ENCODE measurements at regions not wholly inside any gene's neighbourhood (a gene's known extent, or its start where the extent isn't known, plus 50 kb on each side); places are given as distances from the start of the nearest gene placed in this dataset.

DNA sequence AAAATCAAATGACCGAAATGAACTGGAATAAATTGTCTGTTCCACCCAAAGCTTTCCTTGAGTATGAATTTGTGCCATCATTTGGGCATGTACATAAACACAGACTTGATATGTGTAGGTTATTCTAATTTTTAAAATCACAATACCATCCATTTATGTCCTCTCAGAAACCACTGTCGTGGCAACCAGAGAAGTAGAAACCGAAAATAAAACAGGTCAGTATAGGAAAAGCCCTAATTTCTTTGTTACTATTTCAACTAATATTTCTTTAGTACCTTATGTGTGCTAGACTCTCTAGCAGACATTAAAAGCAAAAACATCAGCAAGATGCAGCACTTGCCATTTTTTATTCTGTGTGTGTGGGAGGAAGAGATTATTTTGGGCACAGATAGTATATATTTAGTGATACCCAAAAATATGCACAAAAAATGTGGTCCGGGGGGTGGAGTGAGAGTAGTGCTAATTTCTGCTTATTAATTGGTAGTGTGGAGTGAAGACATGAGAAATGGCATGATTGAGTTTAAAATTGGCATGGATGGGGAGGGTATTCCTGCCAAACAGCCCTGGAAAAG lies 130.8 kb upstream of the CNTN1 start:
- Mint-ChIP-seq H3K4me1 (no peaks in the 10 kb centered on the region), H3K9me3 (no peaks in the 10 kb centered on the region), H3K27ac (no peak overlapping the region), H3K4me3 (no peak overlapping the region), H3K36me3 (no peaks in the 10 kb centered on the region), H3K27me3 (ENCODE audit: insufficient read depth, low read depth) (no peaks in the 10 kb centered on the region)
- H3K79me2 ChIP-seq (ENCODE audit: low read depth), result no peaks in the 10 kb centered on the region
- DNase-seq (ENCODE audit: low spot score), result no peak
- no peaks in the 10 kb centered on the region for H3F3A ChIP-seq (ENCODE audit: low read depth)
- no peaks in the 10 kb centered on the region for H3K36me3 ChIP-seq
- no peak overlapping the region for H2AFZ ChIP-seq (replicated peaks)
- H3K9ac ChIP-seq, result no peak overlapping the region
- H3K27ac ChIP-seq, result no peak overlapping the region
- H3K4me1 ChIP-seq, result no peaks in the 10 kb centered on the region
- H3K4me2 ChIP-seq, result no peak overlapping the region
- no peaks in the 10 kb centered on the region for H3K27me3 ChIP-seq
- no peaks in the 10 kb centered on the region for H4K20me1 ChIP-seq (ENCODE audit: low read depth)
- no peak overlapping the region for H3K4me3 ChIP-seq
- no peak for TF ChIP-seq EZH2 (IDR thresholded peaks at IDR 0.05)
- TF ChIP-seq, protein P1, sequence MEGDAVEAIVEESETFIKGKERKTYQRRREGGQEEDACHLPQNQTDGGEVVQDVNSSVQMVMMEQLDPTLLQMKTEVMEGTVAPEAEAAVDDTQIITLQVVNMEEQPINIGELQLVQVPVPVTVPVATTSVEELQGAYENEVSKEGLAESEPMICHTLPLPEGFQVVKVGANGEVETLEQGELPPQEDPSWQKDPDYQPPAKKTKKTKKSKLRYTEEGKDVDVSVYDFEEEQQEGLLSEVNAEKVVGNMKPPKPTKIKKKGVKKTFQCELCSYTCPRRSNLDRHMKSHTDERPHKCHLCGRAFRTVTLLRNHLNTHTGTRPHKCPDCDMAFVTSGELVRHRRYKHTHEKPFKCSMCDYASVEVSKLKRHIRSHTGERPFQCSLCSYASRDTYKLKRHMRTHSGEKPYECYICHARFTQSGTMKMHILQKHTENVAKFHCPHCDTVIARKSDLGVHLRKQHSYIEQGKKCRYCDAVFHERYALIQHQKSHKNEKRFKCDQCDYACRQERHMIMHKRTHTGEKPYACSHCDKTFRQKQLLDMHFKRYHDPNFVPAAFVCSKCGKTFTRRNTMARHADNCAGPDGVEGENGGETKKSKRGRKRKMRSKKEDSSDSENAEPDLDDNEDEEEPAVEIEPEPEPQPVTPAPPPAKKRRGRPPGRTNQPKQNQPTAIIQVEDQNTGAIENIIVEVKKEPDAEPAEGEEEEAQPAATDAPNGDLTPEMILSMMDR (IDR thresholded peaks at IDR 0.05), result no peak
- TF ChIP-seq EZH2phosphoT487 (IDR thresholded peaks at IDR 0.05), result no peak
- H3K9me3 ChIP-seq (ENCODE audit: low read depth), result no peaks in the 10 kb centered on the region

DNA sequence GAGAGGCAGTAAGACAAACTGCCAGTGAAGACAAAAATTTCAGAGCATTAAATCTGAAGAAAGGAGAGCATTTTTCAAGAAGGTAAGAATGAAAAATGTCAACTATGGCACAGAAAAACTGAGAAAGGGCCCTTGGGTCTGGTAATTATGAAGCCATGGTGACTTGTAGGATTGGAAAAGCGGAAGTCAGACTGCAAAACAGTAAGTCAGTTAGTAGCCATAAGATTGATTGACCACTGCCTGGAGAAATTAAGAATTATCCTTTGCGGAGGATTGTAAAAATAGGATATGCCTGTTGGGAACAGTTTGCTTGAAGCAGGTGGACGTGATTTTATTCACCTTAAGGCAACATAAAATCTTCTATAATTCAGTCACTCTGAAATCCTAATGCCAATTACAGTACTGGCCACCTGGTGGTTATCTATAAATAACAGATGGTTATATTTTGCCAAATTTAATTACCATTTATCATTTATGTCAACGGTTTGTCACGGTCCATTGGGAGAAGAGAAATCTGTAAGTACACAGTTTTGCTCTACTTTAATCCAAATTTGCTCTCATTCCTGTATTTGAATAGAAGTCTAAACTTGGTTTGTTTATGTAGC lies 127.1 kb upstream of the CNTN1 start:
- Histone ChIP-seq H3K9ac (no peak overlapping the region), H2AFZ (replicated peaks) (no peak overlapping the region), H3K79me2 (ENCODE audit: low read depth) (no peaks in the 10 kb centered on the region), H3K4me1 (no peaks in the 10 kb centered on the region), H3K27me3 (no peaks in the 10 kb centered on the region), H4K20me1 (ENCODE audit: low read depth) (no peaks in the 10 kb centered on the region), H3K36me3 (no peaks in the 10 kb centered on the region), H3K27ac (no peak overlapping the region), H3K4me3 (no peak overlapping the region), H3K4me2 (no peak overlapping the region), H3K9me3 (ENCODE audit: low read depth) (no peaks in the 10 kb centered on the region), H3F3A (ENCODE audit: low read depth) (no peaks in the 10 kb centered on the region)
- H3K27me3 Mint-ChIP-seq (ENCODE audit: insufficient read depth, low read depth), result no peaks in the 10 kb centered on the region
- no peak overlapping the region for H3K4me3 Mint-ChIP-seq
- H3K27ac Mint-ChIP-seq, result no peak overlapping the region
- TF ChIP-seq, protein P1 (IDR thresholded peaks at IDR 0.05), result no peak
- TF ChIP-seq EZH2phosphoT487 (IDR thresholded peaks at IDR 0.05) (no peak), EZH2 (IDR thresholded peaks at IDR 0.05) (no peak)
- DNase-seq (ENCODE audit: low spot score), result no peak
- H3K36me3 Mint-ChIP-seq, result no peaks in the 10 kb centered on the region
- H3K9me3 Mint-ChIP-seq, result no peaks in the 10 kb centered on the region
- H3K4me1 Mint-ChIP-seq, result no peaks in the 10 kb centered on the region

DNA sequence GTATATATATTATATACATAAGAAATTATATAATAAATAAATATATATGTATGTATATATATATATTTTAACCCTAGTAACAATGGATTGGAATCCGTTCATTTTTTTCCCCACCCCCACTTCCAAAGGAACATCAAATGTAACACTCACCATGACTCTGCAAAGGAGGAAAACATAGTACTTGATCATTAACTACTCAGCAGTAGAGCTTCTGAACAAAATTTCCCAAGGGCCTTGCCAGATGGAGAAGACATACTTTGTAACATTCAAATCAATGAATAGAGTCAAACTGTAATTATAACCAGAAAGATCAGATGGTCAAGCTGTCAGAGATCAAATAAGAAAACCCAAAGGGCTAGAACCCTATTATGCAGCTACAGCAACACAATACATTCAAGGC lies 126.0 kb upstream of the CNTN1 start:
- Mint-ChIP-seq H3K4me3 (no peak overlapping the region), H3K36me3 (no peaks in the 10 kb centered on the region), H3K9me3 (no peaks in the 10 kb centered on the region), H3K27me3 (ENCODE audit: insufficient read depth, low read depth) (no peaks in the 10 kb centered on the region), H3K27ac (no peak overlapping the region), H3K4me1 (no peaks in the 10 kb centered on the region)
- H3F3A ChIP-seq (ENCODE audit: low read depth), result no peaks in the 10 kb centered on the region
- no peaks in the 10 kb centered on the region for H4K20me1 ChIP-seq (ENCODE audit: low read depth)
- TF ChIP-seq, protein P1 (IDR thresholded peaks at IDR 0.05), result no peak
- TF ChIP-seq EZH2phosphoT487 (IDR thresholded peaks at IDR 0.05) (no peak), EZH2 (IDR thresholded peaks at IDR 0.05) (no peak)
- no peak overlapping the region for H2AFZ ChIP-seq (replicated peaks)
- H3K4me3 ChIP-seq, result no peak overlapping the region
- H3K79me2 ChIP-seq (ENCODE audit: low read depth), result no peaks in the 10 kb centered on the region
- no peak overlapping the region for H3K4me2 ChIP-seq
- no peaks in the 10 kb centered on the region for H3K4me1 ChIP-seq
- H3K9ac ChIP-seq, result no peak overlapping the region
- DNase-seq (ENCODE audit: low spot score), result no peak
- no peaks in the 10 kb centered on the region for H3K27me3 ChIP-seq
- no peaks in the 10 kb centered on the region for H3K36me3 ChIP-seq
- no peak overlapping the region for H3K27ac ChIP-seq
- no peaks in the 10 kb centered on the region for H3K9me3 ChIP-seq (ENCODE audit: low read depth)

Measured in neural progenitor cell (in vitro differentiated cells).